Ovary (tissue), 3 donors: ENCODE measurements at regions not wholly inside any gene's neighbourhood (a gene's known extent, or its start where the extent isn't known, plus 50 kb on each side); places are given as distances from the start of the nearest gene placed in this dataset.

Experiments used
- CTCF ChIP-seq, 3 donors: fragments of 450-650 bp in 2 of 3; fragments of 200-600 bp in 1 of 3; IDR thresholded peaks; one replicate each; pipeline versions ENCODE4 v1.5.1 to v1.8.0; 2016 to 2022; ENCODE audit warnings: antibody characterized with exemption in 3 of 3, mild to moderate bottlenecking in 1 of 3
- EP300 ChIP-seq: sonication (generic); formaldehyde crosslinking; IDR thresholded peaks from one replicate; pipeline ENCODE4 v1.6.1; 2017; ENCODE audit warnings: antibody characterized with exemption
- POLR2A ChIP-seq: fragments of 450-650 bp; IDR thresholded peaks from one replicate; pipeline ENCODE4 v1.6.1; 2017; ENCODE audit warnings: antibody characterized with exemption, mild to moderate bottlenecking, moderate library complexity
- donor health status: DM: no; HTN: no; CAD: no.

GRCh38 chr3:164657631-164658030 lies 420.7 kb downstream of the SI start:
- TF ChIP-seq CTCF (IDR thresholded peaks at IDR 0.05) (no peak), POLR2A (no peak), EP300 (no peak)
